ENCODE measurements at regions not wholly inside any gene's neighbourhood (a gene's known extent, or its start where the extent isn't known, plus 50 kb on each side); places are given as distances from the start of the nearest gene placed in this dataset.

DNA sequence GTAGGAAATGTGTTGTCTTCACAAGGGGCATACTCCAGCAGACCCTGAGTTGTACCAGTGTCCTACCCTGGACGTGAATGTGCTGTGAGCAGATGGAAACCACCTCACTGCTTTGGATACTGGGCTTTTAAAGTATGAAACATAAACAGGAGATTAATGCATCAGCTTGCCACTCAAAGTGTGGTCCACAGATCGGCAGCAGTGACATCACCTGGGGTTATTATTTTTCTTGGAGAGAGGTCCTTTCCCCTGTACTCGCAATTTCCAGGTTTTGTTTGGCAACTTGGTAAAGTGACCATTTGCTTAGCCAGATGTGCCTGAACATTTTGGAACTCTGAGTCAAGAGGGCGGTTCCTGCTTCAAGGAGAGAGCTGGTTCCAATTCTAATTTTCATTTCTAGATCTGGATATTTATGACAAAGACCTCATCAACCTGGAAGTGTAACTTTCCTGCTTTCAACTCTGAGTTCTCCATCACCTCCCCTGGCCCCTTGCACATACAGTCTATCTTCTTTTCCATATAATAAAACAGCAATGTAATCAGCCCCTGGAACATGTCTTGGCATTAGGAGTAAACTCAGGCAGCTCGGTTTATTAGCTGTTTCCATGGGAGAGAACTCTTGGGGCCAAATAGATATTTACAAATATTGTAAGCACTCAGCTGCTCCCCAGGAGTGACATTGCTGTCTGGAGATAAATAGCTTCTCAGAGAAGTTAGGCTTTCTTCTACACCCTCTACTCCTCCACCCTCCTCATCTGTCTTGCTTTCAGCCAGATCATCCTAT lies 237.0 kb upstream of the TBX3 start:
- Histone ChIP-seq H3K4me2 (peak overlapping the region; percentile 22), H3K27me3 (no peaks in the 10 kb centered on the region), H3K4me3 (no peak overlapping the region), H2AFZ (no peak overlapping the region), H3K27ac (peak overlapping the region; percentile 73), H3K4me1 (ENCODE audit: insufficient read depth) (peaks cover 9% of the 10 kb centered on the region), H3K9me2 (replicated peaks; ENCODE audit: insufficient read depth) (no peaks in the 10 kb centered on the region), H4K20me1 (ENCODE audit: insufficient read depth, poor library complexity, severe bottlenecking) (no peaks in the 10 kb centered on the region), H3K9me3 (ENCODE audit: low read depth) (no peaks in the 10 kb centered on the region), H3K36me3 (replicated peaks; ENCODE audit: insufficient read depth, low read depth) (no peaks in the 10 kb centered on the region), H3K79me2 (no peaks in the 10 kb centered on the region)
- no peak for TF ChIP-seq EZH2 (IDR thresholded peaks at IDR 0.05; ENCODE audit: borderline replicate concordance)
- WGBS (ENCODE audit: low lambda C conversion rate, missing lambda C conversion rate): 60% methylated on average over 5 of the region's 5 CpGs
- DNase-seq (ENCODE audit: low spot score): no peak

GRCh38 chr12:114919479-114919878 lies 235.5 kb upstream of the TBX3 start:
- Histone ChIP-seq H3K9me3 (ENCODE audit: low read depth) (no peaks in the 10 kb centered on the region), H3K27ac (peak overlapping the region; percentile 76), H3K79me2 (no peaks in the 10 kb centered on the region), H3K9me2 (replicated peaks; ENCODE audit: insufficient read depth) (no peaks in the 10 kb centered on the region), H3K4me1 (ENCODE audit: insufficient read depth) (peaks cover 16% of the 10 kb centered on the region), H2AFZ (no peak overlapping the region), H3K4me3 (no peak overlapping the region), H4K20me1 (ENCODE audit: insufficient read depth, poor library complexity, severe bottlenecking) (no peaks in the 10 kb centered on the region), H3K27me3 (no peaks in the 10 kb centered on the region), H3K4me2 (no peak overlapping the region), H3K36me3 (replicated peaks; ENCODE audit: insufficient read depth, low read depth) (no peaks in the 10 kb centered on the region)
- DNase-seq (ENCODE audit: low spot score): no peak
- 46% methylated on average over 8 of the region's 8 CpGs for WGBS (ENCODE audit: low lambda C conversion rate, missing lambda C conversion rate)
- TF ChIP-seq EZH2phosphoT487 (IDR thresholded peaks at IDR 0.05; ENCODE audit: low read depth, severe bottlenecking, unreplicated experiment) (no peak), EZH2 (IDR thresholded peaks at IDR 0.05; ENCODE audit: borderline replicate concordance) (no peak)
- TF ChIP-seq, protein P1, sequence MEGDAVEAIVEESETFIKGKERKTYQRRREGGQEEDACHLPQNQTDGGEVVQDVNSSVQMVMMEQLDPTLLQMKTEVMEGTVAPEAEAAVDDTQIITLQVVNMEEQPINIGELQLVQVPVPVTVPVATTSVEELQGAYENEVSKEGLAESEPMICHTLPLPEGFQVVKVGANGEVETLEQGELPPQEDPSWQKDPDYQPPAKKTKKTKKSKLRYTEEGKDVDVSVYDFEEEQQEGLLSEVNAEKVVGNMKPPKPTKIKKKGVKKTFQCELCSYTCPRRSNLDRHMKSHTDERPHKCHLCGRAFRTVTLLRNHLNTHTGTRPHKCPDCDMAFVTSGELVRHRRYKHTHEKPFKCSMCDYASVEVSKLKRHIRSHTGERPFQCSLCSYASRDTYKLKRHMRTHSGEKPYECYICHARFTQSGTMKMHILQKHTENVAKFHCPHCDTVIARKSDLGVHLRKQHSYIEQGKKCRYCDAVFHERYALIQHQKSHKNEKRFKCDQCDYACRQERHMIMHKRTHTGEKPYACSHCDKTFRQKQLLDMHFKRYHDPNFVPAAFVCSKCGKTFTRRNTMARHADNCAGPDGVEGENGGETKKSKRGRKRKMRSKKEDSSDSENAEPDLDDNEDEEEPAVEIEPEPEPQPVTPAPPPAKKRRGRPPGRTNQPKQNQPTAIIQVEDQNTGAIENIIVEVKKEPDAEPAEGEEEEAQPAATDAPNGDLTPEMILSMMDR (IDR thresholded peaks at IDR 0.05; ENCODE audit: poor library complexity): no peak

DNA sequence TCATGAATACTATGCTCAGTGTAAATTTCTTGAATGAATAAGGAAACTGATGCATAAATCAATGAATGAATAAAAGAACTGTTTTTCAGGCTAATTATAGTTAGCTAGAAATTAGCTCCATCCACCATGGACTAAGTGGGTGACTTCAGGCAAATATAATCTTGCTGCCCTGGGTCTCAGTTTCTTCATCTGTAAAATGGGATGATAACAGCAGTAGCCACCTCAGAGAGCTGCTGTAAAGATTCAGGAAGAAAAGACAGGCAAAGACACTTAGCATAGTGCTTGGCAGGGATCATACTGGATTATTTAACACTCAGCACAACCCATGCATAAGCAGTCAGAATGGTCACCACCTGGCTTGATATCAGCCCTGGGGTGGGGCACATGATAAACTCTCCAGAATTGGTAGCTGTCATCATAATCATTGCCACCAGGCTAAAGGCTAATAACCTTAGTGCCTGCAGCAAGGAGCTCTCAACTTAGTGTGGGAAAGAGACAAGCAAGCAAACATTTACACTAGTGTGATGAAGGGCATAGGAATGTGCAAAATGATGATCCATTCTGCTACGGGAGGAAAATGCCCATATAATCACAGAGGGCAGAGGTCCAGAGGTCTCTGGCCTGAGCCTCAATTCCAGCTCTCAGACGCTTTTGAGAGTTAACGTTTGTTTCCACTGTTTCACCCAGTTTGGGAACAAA lies 234.7 kb upstream of the TBX3 start:
- no peaks in the 10 kb centered on the region for H3K27me3 ChIP-seq
- no peak overlapping the region for H2AFZ ChIP-seq
- H4K20me1 ChIP-seq (ENCODE audit: insufficient read depth, poor library complexity, severe bottlenecking): no peaks in the 10 kb centered on the region
- H3K9me3 ChIP-seq (ENCODE audit: low read depth): no peaks in the 10 kb centered on the region
- TF ChIP-seq EZH2 (IDR thresholded peaks at IDR 0.05; ENCODE audit: borderline replicate concordance) (no peak), EZH2phosphoT487 (IDR thresholded peaks at IDR 0.05; ENCODE audit: low read depth, severe bottlenecking, unreplicated experiment) (no peak)
- TF ChIP-seq, protein P1 (IDR thresholded peaks at IDR 0.05; ENCODE audit: poor library complexity): no peak
- no peak overlapping the region for H3K4me3 ChIP-seq
- peaks cover 17% of the 10 kb centered on the region for H3K4me1 ChIP-seq (ENCODE audit: insufficient read depth)
- no peaks in the 10 kb centered on the region for H3K36me3 ChIP-seq (replicated peaks; ENCODE audit: insufficient read depth, low read depth)
- H3K4me2 ChIP-seq: no peak overlapping the region
- peak; percentile 68 for DNase-seq (ENCODE audit: low spot score)
- 27% methylated on average over 3 of the region's 3 CpGs for WGBS (ENCODE audit: low lambda C conversion rate, missing lambda C conversion rate)
- H3K9me2 ChIP-seq (replicated peaks; ENCODE audit: insufficient read depth): no peaks in the 10 kb centered on the region
- H3K79me2 ChIP-seq: no peaks in the 10 kb centered on the region
- peak overlapping the region; percentile 76 for H3K27ac ChIP-seq

DNA sequence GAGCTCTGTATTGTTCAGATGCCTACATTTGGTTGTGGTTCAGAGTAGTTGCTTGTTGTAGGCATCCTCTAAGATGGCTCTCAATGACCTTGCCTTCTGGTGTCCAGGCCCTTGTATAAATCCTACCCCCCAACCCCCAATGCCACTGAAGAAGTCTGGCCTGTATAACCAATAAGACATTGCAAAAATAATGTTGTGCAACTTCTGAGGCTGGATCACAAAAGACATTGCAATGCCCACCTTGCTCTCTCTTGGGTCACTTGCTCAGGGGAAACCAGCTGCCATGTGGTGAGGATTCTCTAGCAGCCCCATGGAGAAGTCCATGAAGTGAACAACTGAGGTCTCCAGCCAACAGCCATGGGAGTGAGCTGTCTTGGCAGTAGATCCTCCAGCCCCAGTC lies 234.0 kb upstream of the TBX3 start:
- H3K79me2 ChIP-seq: no peaks in the 10 kb centered on the region
- H3K4me3 ChIP-seq: no peak overlapping the region
- no peak for DNase-seq (ENCODE audit: low spot score)
- H3K9me2 ChIP-seq (replicated peaks; ENCODE audit: insufficient read depth): no peaks in the 10 kb centered on the region
- H3K4me2 ChIP-seq: no peak overlapping the region
- H3K9me3 ChIP-seq (ENCODE audit: low read depth): no peaks in the 10 kb centered on the region
- TF ChIP-seq, protein P1 (IDR thresholded peaks at IDR 0.05; ENCODE audit: poor library complexity): no peak
- TF ChIP-seq EZH2 (IDR thresholded peaks at IDR 0.05; ENCODE audit: borderline replicate concordance) (no peak), EZH2phosphoT487 (IDR thresholded peaks at IDR 0.05; ENCODE audit: low read depth, severe bottlenecking, unreplicated experiment) (no peak)
- no peaks in the 10 kb centered on the region for H3K36me3 ChIP-seq (replicated peaks; ENCODE audit: insufficient read depth, low read depth)
- no peak overlapping the region for H2AFZ ChIP-seq
- no peaks in the 10 kb centered on the region for H3K27me3 ChIP-seq
- H4K20me1 ChIP-seq (ENCODE audit: insufficient read depth, poor library complexity, severe bottlenecking): no peaks in the 10 kb centered on the region
- H3K27ac ChIP-seq: peak overlapping the region; percentile 76
- H3K4me1 ChIP-seq (ENCODE audit: insufficient read depth): peaks cover 17% of the 10 kb centered on the region

Measured in hepatocyte (in vitro differentiated cells).